AG10803 (cell line): ENCODE measurements at regions not wholly inside any gene's neighbourhood (a gene's known extent, or its start where the extent isn't known, plus 50 kb on each side); places are given as distances from the start of the nearest gene placed in this dataset.
"Not testable (repeated sequence)": the region's sequence is repeated elsewhere in the genome, so short reads cannot be mapped to it uniquely, and the experiment has no call there.

Experiments used
- DNase-seq: peaks from one replicate; pipeline ENCODE4 v3.0.0; 2010; ENCODE audit warnings: low read depth
- H3K4me3 ChIP-seq: 2 replicates; pipeline ENCODE4 v1.5.1; 2011; ENCODE audit warnings: mild to moderate bottlenecking, low read length, control low read depth
- TF ChIP-seq, protein P1 (sequence below): conservative IDR thresholded peaks from 2 replicates; pipeline ENCODE4 v1.5.1; 2011; ENCODE audit warnings: mild to moderate bottlenecking, low read length, control low read depth, inconsistent platforms

DNA sequence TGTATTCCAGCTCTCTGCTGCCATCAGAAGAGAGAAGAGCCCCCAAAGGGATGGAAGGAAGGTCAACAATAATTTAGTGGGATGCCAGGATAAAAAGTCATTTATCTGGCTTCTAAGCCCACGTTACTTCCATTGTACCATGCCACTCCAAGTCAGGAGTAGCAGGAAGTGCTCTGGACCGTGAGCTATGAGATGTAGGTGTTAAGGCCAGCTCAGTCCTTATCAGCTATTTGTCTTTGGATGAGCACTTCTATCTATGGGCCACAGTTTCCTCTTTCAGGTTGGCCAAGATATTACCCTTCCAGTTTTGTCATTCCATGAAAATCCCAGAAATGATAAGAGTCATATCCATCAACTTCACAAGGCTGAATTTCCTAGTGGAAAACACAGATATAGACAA is 119.4 kb upstream of the CACUL1 start:
- no peak for DNase-seq
- no peak overlapping the region for H3K4me3 ChIP-seq
- TF ChIP-seq, protein P1, sequence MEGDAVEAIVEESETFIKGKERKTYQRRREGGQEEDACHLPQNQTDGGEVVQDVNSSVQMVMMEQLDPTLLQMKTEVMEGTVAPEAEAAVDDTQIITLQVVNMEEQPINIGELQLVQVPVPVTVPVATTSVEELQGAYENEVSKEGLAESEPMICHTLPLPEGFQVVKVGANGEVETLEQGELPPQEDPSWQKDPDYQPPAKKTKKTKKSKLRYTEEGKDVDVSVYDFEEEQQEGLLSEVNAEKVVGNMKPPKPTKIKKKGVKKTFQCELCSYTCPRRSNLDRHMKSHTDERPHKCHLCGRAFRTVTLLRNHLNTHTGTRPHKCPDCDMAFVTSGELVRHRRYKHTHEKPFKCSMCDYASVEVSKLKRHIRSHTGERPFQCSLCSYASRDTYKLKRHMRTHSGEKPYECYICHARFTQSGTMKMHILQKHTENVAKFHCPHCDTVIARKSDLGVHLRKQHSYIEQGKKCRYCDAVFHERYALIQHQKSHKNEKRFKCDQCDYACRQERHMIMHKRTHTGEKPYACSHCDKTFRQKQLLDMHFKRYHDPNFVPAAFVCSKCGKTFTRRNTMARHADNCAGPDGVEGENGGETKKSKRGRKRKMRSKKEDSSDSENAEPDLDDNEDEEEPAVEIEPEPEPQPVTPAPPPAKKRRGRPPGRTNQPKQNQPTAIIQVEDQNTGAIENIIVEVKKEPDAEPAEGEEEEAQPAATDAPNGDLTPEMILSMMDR: no peak

GRCh38 chr10:118875087-118875486 is 120.3 kb upstream of the CACUL1 start:
- DNase-seq: no peak
- no peak overlapping the region for H3K4me3 ChIP-seq
- TF ChIP-seq, protein P1: no peak

- TF ChIP-seq, protein P1: no peak
- no peak for DNase-seq
Measured at GRCh38 chr10:118882741-118883140, 128.0 kb upstream of the CACUL1 start.

DNA sequence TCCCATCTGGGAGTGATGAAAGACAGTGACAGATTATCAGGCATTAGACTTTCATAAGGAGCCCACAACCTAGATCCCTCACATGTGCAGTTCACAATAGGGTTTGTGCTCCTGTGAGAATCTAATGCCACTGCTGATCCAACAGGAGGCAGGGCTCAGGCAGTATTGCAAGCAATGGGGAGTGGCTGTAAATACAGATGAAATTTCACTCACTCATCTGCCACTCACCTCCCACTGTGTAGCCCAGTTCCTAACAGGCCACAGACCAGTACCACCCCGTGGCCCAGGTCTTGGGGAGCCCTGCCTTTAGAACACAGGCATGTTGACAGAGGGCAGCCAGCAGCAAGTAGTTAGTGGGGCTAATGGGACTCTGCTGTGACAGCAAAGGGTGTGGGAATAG is 137.3 kb upstream of the NANOS1 start:
- TF ChIP-seq, protein P1: no peak
- no peak overlapping the region for H3K4me3 ChIP-seq
- DNase-seq: no peak

More at GRCh38 chr10:118882741-118883140, 128.0 kb upstream of the CACUL1 start:
- no peak overlapping the region for H3K4me3 ChIP-seq

DNA sequence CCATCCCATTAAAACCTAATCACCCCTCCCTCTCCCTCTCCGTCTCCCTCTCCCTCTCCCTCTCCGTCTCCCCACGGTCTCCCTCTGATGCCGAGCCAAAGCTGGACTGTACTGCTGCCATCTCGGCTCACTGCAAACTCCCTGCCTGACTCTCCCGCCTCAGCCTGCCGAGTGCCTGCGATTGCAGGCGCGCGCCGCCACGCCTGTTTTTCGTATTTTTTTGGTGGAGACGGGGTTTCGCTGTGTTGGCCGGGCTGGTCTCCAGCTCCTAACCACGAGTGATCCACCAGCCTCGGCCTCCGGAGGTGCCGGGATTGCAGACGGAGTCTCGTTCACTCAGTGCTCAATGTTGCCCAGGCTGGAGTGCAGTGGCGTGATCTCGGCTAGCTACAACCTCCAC is 134.6 kb upstream of the NANOS1 start:
- H3K4me3 ChIP-seq, DNase-seq: not testable (repeated sequence)

- no peak overlapping the region for H3K4me3 ChIP-seq
- TF ChIP-seq, protein P1: no peak
- no peak for DNase-seq
Measured at GRCh38 chr10:118900617-118901016, 128.9 kb upstream of the NANOS1 start.

DNA sequence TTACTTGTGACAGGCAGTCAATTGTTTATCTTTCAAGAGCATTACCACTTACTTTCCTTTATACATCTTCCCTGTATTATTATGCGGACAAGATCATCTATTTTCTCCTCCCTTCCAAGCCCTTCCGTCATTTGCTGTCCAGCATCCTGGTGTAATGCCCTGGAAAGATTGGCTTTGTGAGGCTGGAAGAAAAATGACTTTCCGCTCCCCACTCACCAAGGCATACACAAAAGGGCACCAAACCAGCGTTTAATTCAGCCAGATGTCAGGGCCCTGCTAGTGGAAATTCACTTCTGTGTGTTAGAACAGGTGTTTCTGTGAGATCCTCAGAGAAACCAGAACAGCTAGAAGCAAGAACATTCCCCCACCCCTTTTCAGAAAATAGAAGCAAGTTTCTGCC is 128.1 kb upstream of the NANOS1 start:
- no peak for DNase-seq
- H3K4me3 ChIP-seq: no peak overlapping the region
- TF ChIP-seq, protein P1: no peak

DNA sequence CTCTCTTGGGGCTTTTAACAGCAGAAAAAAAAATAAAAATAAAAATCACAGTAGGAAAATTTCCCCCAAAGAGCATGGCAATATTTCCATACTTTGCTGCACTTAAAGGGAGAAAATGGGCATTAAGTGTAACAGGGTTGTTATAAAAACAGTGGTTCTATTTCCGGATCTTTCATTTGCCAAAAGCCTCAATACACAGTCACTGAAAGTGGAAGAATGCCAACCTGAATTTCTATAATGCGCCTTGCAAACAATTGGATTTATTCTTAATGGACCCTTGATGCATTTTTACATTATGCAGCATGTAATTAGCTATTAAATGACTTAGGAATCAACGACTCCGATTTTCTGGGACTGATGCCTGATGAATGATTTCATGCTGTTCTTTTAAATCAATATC is 127.6 kb upstream of the NANOS1 start:
- TF ChIP-seq, protein P1: no peak
- DNase-seq: no peak
- H3K4me3 ChIP-seq: no peak overlapping the region

- H3K4me3 ChIP-seq, DNase-seq: not testable (repeated sequence)
Measured at GRCh38 chr10:118902656-118903055, 126.9 kb upstream of the NANOS1 start.
